Naive B cell (primary cell): ENCODE measurements at regions not wholly inside any gene's neighbourhood (a gene's known extent, or its start where the extent isn't known, plus 50 kb on each side); places are given as distances from the start of the nearest gene placed in this dataset.
A peak's percentile ranks its signal among the peaks of the same experiment; 100 is the strongest.

Experiments used
- ATAC-seq, 2 donors: fragments of 150-1000 bp; cut with Tn5 transposase; 2 replicates each; pipeline ENCODE4 v1.10.0; 2021; ENCODE audit warnings: low read depth in 2 of 2, mild to moderate bottlenecking in 2 of 2, moderate library complexity in 2 of 2
- DNase-seq: peaks from one replicate; pipeline ENCODE4 v3.0.0; 2022
- H3K27ac Mint-ChIP-seq, 6 donors: one replicate each; pipeline ENCODE4 v1.8.0; 2020 to 2022; ENCODE audit warnings: mild to moderate bottlenecking in 6 of 6, mixed read lengths in 6 of 6, moderate library complexity in 5 of 6, inconsistent platforms in 2 of 6
- H3K27me3 Mint-ChIP-seq, 3 donors: one replicate each; pipeline ENCODE4 v1.8.0; 2021 to 2022; ENCODE audit warnings: mixed read lengths in 3 of 3, mild to moderate bottlenecking in 1 of 3
- H3K36me3 Mint-ChIP-seq, 2 donors: one replicate each; pipeline ENCODE4 v1.8.0; 2020 to 2022; ENCODE audit warnings: mixed read lengths in 2 of 2, inconsistent platforms in 1 of 2, mild to moderate bottlenecking in 1 of 2
- H3K4me1 Mint-ChIP-seq, 3 donors: one replicate each; pipeline ENCODE4 v1.8.0; 2020 to 2022; ENCODE audit warnings: mixed read lengths in 3 of 3, inconsistent platforms in 1 of 3, mild to moderate bottlenecking in 1 of 3, moderate library complexity in 1 of 3
- H3K4me3 Mint-ChIP-seq, 8 donors: one replicate each; pipeline ENCODE4 v1.8.0; 2020 to 2022; ENCODE audit warnings: mild to moderate bottlenecking in 8 of 8, mixed read lengths in 8 of 8, moderate library complexity in 8 of 8, inconsistent platforms in 2 of 8
- H3K9me3 Mint-ChIP-seq, 7 donors: one replicate each; pipeline ENCODE4 v1.8.0; 2020 to 2022; ENCODE audit warnings: mixed read lengths in 7 of 7, mild to moderate bottlenecking in 5 of 7, inconsistent platforms in 2 of 7, moderate library complexity in 1 of 7

DNA sequence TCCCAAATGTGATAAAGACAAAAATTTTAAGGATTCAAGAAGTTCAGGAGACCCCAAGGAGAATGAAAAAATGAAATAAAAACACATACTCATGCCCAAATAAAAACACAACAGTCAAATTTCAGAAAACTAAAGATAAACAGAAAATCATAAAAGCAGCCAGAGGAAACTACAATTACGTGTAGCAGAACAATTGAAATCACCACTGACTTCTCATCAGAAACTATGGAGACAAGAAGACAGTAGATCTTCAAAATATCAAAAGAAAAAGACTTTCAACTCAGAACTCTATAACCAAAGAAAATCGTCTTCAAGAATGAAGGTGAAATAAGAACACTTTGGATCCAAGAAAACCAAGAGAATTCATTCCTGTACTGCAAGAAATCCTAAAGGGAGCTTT, 54.9 kb downstream of the DIO3 start:
- Mint-ChIP-seq H3K27ac (no peak overlapping the region), H3K36me3 (no peaks in the 10 kb centered on the region), H3K9me3 (peaks cover 0 to 5% (median 2%) of the 10 kb centered on the region in 7 donors), H3K4me3 (peak overlapping the region in 1 of 8 donors; percentile 1), H3K27me3 (peaks cover 21 to 43% (median 36%) of the 10 kb centered on the region in 3 donors), H3K4me1 (no peaks in the 10 kb centered on the region)
- DNase-seq = no peak
- no peak for ATAC-seq

DNA sequence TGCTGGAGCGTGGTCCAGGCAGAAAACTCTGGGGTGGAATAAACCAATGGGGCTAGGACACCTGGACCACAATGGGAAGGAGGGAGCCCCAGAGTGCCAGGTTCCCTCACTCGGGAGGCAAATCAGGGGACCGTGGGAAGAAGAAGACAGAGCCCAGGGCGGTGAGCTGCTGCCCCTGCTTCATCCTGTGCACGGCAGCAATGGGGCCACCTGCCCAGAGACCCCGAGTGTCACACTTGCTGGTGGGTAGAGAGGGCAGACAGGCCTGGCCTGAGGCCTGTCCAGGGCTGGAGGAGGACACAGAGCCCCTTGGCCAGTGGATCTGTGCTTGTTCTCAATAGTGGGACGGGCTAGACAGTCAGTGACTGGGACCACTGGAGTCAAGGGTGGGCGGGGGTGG, 58.2 kb downstream of the DIO3 start:
- Mint-ChIP-seq H3K27ac (no peak overlapping the region), H3K4me1 (peaks cover 0 to 3% (median 0%) of the 10 kb centered on the region in 3 donors), H3K27me3 (peaks cover 10 to 41% (median 21%) of the 10 kb centered on the region in 3 donors), H3K9me3 (peaks cover 0 to 5% (median 2%) of the 10 kb centered on the region in 7 donors), H3K4me3 (no peak overlapping the region), H3K36me3 (no peaks in the 10 kb centered on the region)
- ATAC-seq (no peak), DNase-seq (no peak)

DNA sequence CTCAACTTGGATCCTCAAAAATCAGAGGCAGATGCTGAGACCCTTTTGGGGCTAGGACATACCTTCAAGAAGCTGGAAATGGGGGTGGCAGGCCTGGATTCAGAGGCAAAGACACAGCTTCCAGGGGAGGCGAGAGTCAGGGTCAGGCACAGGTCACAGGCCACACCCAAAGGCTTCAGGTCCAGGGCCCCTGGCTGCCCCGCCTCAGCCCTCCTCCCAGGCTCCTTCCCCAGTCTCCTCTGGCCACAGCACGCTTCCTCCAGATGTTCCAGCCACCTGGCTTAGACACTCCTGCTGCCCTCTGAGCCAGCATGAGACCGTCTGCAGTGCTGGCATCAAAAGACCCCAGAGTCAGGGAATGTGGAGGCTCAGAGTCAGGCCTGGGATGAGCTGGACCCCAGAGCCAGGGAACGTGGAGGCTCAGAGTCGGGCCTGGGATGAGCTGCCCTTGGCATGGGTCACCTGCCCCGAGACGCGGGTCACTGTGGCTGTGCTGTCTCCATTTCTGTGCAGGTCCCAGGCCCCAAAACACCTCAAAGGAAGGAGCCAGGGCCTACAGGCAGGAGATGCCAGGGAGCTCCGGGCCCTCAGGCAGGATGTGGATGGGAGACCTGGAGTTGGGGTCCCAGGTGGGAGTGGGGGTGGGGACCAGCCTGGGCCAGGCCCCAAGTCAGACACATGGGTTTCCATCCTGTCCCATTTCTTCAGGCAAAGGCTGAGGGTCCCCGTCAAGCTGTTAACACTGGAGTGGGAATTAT, 58.9 kb downstream of the DIO3 start:
- H3K4me1 Mint-ChIP-seq = peaks cover 0 to 3% (median 0%) of the 10 kb centered on the region in 3 donors
- DNase-seq = no peak
- H3K27ac Mint-ChIP-seq = no peak overlapping the region
- H3K9me3 Mint-ChIP-seq = peaks cover 0 to 5% (median 2%) of the 10 kb centered on the region in 7 donors
- peaks cover 10 to 38% (median 16%) of the 10 kb centered on the region in 3 donors for H3K27me3 Mint-ChIP-seq
- H3K36me3 Mint-ChIP-seq = no peaks in the 10 kb centered on the region
- ATAC-seq = no peak
- no peak overlapping the region for H3K4me3 Mint-ChIP-seq

DNA sequence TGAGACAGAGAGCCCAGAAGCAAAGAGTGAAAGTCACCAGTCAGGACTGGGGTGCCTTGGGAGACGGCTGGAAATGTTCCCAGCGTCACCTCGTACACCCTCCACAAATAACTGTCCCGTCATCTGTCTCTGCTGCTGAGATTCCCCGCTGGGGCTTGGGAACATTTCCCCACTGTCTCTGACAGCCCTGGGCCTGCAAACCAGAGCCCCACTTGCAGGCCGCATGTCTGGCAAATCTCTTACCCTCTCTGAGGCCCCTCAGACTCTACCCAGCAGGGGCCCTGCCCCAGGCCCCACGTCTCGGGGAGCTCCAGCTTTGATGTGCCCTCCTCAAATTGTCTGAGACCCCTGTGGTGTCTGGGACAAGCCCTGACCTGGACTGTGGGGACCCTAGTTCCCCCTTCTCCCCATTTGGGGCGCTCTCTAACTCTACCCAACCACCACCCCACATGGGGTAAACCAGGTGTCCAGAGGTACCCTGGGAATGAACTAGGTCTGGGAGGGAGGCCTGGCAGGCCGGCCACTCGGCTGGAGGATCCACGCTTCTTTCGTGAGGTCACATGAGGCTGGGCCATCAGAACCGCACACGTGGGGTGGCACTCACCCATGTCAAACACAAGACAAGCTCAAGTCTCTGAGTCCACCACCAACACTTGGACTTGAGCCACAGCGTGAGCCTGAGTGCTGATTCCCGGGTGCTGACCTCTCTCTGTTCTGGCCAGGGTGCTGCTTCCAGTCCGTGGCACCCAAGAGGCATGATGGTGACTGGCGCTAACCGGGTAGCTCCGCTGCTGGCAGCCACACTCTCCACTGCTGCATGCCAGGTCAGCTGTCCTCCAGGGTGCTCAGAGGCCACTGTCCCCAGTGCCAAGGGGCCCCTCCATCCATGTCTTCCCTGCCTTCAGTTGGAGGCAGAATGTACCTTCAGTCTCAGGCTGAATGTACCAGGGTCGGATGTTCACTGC, 59.8 kb downstream of the DIO3 start:
- Mint-ChIP-seq H3K27me3 (peaks cover 10 to 29% (median 10%) of the 10 kb centered on the region in 3 donors), H3K36me3 (no peaks in the 10 kb centered on the region), H3K27ac (no peak overlapping the region), H3K4me1 (peaks cover 0 to 3% (median 0%) of the 10 kb centered on the region in 3 donors), H3K9me3 (peaks cover 0 to 5% (median 2%) of the 10 kb centered on the region in 7 donors), H3K4me3 (no peak overlapping the region)
- ATAC-seq (no peak), DNase-seq (no peak)

DNA sequence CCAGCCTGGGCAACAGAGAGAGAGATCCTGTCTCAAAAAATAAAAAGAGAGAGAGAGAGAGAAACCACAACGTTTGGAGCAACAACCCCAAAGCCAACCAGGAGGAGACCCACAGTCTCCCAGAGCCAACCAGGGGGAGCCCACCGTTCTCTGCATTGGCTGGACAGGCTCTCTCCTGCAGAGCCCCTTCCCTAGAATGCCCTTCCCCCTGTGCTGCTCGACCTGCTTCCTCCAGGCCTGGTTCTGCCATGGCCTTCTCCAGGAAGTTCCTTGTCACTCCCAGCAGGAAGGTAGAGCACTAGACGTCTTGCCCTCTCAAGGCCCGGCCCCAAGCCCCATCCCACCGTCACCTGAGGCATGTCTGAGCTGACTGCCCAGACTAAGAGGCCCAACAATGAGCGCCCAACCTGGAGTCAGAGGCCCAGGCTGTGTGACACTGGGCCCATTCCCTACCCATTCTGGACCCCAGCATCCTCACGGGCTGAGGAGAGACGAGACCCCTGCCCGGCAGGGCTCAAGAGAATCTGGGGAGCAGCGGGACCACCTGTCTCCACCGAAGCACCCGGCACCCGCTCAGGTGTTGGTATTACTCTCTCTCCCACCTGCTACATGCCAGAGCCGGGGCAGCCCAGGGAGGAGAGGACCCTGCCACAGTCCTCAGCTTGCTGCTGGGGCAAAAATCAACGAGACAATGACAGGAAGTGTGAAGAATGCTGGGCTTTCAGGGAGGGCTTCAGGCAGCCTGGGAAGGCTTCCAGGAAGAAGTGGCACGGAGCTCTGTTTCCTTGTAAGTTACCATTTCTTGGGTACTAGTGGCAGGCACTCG, 61.2 kb downstream of the DIO3 start:
- Mint-ChIP-seq H3K4me1 (peaks cover 0 to 3% (median 0%) of the 10 kb centered on the region in 3 donors), H3K4me3 (no peak overlapping the region), H3K27ac (no peak overlapping the region), H3K9me3 (peaks cover 0 to 5% (median 0%) of the 10 kb centered on the region in 7 donors), H3K36me3 (no peaks in the 10 kb centered on the region), H3K27me3 (peaks cover 7 to 27% (median 16%) of the 10 kb centered on the region in 3 donors)
- no peak for DNase-seq
- no peak for ATAC-seq

DNA sequence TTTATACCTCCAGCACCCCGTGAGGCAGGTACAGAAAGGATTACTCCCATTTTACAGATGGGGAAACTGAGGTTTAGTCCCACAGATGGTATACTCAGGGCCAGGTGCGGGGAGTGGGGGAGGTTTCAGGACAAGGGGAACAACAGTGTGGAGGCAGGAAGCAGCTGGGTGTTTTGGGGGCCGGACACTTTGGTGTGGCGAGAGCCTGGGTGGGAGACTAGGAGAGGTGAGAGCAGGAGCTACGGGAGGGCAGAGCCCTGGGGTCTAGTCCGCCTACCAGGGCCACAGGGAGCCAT, 61.7 kb downstream of the DIO3 start:
- Mint-ChIP-seq H3K27ac (no peak overlapping the region), H3K36me3 (no peaks in the 10 kb centered on the region), H3K4me1 (peaks cover 2 to 3% (median 3%) of the 10 kb centered on the region in 3 donors), H3K9me3 (peaks cover 0 to 5% (median 0%) of the 10 kb centered on the region in 7 donors), H3K27me3 (peaks cover 12 to 31% (median 16%) of the 10 kb centered on the region in 3 donors), H3K4me3 (no peak overlapping the region)
- no peak for ATAC-seq
- DNase-seq = no peak

DNA sequence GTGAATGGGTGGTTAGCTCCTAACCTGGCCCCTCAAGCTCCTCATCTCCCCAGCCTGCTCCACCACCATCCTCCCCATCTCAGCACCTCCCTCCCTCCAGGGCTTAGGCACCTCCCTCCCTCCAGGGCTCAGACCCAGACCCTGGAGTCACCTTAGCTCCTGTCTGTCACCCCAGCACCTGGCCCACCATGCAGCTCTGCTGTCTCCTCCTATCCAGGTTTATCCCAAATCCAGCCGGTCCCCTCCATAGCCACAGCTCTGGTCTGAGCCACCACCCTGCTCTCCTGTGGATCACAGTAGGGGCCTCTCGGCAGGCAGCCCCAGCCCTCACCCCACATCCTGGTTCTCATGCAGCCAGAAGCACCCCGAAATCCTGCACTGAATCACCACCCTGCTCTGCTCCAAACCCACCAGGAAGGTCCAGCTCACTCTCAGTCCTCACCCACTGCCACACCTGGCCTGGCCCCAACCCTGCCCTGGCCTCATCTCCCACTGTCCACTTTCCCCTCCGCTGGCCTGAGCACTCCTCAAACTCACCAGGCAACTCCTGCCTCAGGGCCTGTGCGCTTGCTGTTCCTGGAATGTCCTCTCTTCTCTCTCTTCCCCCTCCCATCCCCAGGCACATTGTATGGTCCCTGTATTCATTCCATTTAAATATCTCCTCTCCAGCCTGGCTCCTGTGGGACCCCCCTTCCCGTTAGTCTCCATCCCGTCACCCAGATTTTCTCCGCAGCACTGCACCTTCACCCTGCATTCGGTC, 62.6 kb downstream of the DIO3 start:
- Mint-ChIP-seq H3K9me3 (no peaks in the 10 kb centered on the region), H3K4me1 (peaks cover 3 to 11% (median 6%) of the 10 kb centered on the region in 3 donors), H3K27ac (peak overlapping the region in 1 of 6 donors; percentile 60), H3K27me3 (peaks cover 11 to 34% (median 15%) of the 10 kb centered on the region in 3 donors), H3K36me3 (no peaks in the 10 kb centered on the region), H3K4me3 (no peak overlapping the region)
- no peak for DNase-seq
- no peak for ATAC-seq

DNA sequence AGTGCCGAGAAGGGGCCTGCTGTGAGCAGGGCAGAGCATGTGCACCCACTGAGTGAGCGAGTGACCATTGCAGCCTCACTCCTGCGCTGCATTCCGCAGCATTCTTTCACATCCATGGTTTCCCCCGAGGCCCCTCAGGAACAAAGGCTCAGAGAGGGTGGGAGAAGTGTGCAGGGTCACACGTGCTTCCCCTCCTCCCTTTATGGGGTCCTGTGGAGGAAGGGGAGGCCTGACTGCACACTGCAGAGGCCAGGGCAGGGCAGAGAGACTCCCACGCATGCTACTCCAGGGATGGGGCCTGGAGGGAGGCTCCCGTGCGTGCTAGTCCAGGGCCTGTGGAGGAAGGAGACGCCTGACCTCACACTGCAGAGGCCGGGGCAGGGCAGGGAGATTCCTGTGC, 63.2 kb downstream of the DIO3 start:
- DNase-seq (no peak), ATAC-seq (no peak)
- no peaks in the 10 kb centered on the region for H3K36me3 Mint-ChIP-seq
- peaks cover 11 to 28% (median 16%) of the 10 kb centered on the region in 3 donors for H3K27me3 Mint-ChIP-seq
- H3K4me1 Mint-ChIP-seq = peaks cover 3 to 11% (median 6%) of the 10 kb centered on the region in 3 donors
- no peaks in the 10 kb centered on the region for H3K9me3 Mint-ChIP-seq
- no peak overlapping the region for H3K4me3 Mint-ChIP-seq
- H3K27ac Mint-ChIP-seq = no peak overlapping the region

DNA sequence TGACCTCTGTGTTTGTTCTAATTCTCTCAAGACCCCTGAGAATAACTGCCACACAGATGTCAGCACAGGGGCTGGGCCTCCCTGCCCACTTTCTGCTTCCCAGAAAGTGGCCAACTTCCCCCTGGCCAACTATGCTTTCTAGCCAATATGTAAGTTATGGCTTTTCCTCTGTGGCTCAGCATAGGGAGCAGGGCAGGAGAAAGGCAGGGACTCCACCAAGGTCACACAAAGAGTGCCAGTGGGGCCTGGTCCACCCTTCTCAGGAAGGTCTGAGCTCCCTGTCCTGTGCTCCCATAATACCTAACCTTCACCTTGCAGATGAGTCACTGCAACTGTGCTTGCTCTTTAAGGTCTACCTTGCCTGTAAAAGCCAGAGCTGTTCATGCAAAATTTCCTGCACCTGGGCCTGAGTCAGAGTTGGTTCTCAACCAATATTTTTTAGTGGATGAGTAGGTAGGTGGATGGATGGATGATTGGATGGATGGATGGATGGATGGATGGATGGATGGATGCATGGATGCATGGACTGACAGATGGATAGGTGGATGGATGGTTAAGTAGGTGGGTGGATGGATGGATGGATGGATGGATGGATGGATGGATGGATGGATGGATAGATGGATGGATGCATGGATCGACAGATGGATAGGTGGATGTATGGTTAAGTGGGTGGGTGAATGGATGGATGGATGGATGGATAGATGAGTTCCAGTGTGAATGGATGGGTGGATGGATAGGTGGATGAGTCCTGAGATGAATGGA, 64.2 kb downstream of the DIO3 start:
- peaks cover 3 to 11% (median 6%) of the 10 kb centered on the region in 3 donors for H3K4me1 Mint-ChIP-seq
- DNase-seq (no peak), ATAC-seq (no peak)
- no peaks in the 10 kb centered on the region for H3K9me3 Mint-ChIP-seq
- H3K27ac Mint-ChIP-seq = peak overlapping the region in 1 of 6 donors; percentile 80
- peaks cover 13 to 36% (median 26%) of the 10 kb centered on the region in 3 donors for H3K27me3 Mint-ChIP-seq
- no peaks in the 10 kb centered on the region for H3K36me3 Mint-ChIP-seq
- no peak overlapping the region for H3K4me3 Mint-ChIP-seq

DNA sequence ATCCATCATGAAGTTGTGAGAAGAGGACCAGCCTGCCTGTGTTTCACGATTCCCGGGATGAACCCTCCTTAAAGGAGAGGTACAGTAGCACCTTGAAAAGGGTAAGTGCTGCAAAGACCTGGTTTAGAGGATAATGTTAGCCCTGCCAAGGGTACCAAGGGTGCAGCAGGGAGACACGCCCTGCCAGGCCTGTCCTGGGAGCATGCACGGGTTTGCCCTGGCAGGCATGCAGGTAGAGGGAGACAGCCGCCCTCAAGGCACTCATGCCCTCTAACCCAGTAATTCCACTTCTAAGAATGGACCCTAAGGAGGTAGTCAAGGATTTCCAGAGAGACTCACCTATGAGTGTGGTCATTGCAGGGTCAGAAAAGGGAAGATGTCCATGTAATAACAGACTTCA, 65.0 kb downstream of the DIO3 start:
- no peak for ATAC-seq
- DNase-seq = no peak
- Mint-ChIP-seq H3K36me3 (no peaks in the 10 kb centered on the region), H3K4me3 (no peak overlapping the region), H3K27ac (no peak overlapping the region), H3K27me3 (peaks cover 19 to 44% (median 33%) of the 10 kb centered on the region in 3 donors), H3K9me3 (no peaks in the 10 kb centered on the region), H3K4me1 (peaks cover 3 to 11% (median 6%) of the 10 kb centered on the region in 3 donors)

DNA sequence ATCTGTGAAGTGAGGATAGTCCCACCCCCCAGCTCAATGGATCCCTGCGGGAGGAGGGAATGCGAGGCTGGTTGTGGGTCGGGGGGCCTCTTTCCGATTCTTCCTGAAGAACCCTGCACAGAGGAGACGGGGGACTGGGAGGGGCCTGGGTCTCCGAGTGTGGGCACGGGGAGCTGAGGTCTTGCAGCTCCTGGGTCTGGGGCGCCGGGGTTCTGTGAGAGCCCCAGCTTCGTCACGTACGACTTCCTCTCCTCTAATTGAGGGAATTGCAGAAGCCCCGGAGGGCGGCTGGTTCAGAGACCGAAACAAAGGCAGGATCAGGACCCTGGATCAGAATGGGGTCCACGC, 66.6 kb downstream of the DIO3 start:
- Mint-ChIP-seq H3K4me3 (peak overlapping the region in 2 of 8 donors; percentile 25 to 31), H3K9me3 (no peaks in the 10 kb centered on the region), H3K4me1 (peaks cover 3 to 11% (median 6%) of the 10 kb centered on the region in 3 donors), H3K27me3 (peaks cover 16 to 50% (median 44%) of the 10 kb centered on the region in 3 donors), H3K36me3 (no peaks in the 10 kb centered on the region), H3K27ac (no peak overlapping the region)
- DNase-seq (no peak), ATAC-seq (no peak)

DNA sequence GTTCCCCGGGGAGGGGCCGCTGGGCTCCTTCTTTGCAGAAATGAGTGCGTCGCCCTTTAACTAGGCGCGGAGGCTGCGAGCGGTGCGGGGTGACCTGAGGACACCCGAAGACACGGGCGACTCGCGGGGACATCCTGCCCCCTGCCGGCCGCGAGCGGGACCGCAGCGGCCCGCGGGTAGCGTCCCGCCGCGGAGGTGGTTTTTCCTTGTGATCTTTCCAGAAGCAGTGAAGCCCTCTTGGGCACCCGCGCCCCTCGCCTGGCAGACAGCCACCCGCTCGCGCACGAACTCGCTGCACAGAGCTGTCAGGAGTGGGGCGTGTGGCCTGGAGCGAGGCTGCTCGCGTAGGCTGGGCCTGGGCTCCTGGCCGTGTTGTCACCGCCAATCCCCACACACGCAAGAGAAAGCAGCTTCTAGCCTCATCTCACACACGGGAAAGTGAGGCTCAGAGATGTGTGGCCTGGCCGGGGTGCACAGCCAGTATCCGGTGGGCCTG, 67.2 kb downstream of the DIO3 start:
- H3K4me3 Mint-ChIP-seq = peak overlapping the region in 3 of 8 donors; percentile 31 to 52 (median 33)
- ATAC-seq = peak; percentile 82 to 88
- peaks cover 3 to 11% (median 6%) of the 10 kb centered on the region in 3 donors for H3K4me1 Mint-ChIP-seq
- peak; percentile 54 for DNase-seq
- H3K9me3 Mint-ChIP-seq = no peaks in the 10 kb centered on the region
- H3K36me3 Mint-ChIP-seq = no peaks in the 10 kb centered on the region
- no peak overlapping the region for H3K27ac Mint-ChIP-seq
- H3K27me3 Mint-ChIP-seq = peaks cover 14 to 49% (median 43%) of the 10 kb centered on the region in 3 donors
